ENCODE measurements at regions not wholly inside any gene's neighbourhood (a gene's known extent, or its start where the extent isn't known, plus 50 kb on each side); places are given as distances from the start of the nearest gene placed in this dataset.

GRCh38 chr4:141410839-141411238 is 190.1 kb downstream of the ZNF330 start:
- no peak for TF ChIP-seq POLR2AphosphoS5 (IDR thresholded peaks at IDR 0.05; ENCODE audit: control insufficient read depth, insufficient read depth, low read depth, low read length)
- TF ChIP-seq TCF3 (CRISPR knock-in tag; IDR thresholded peaks at IDR 0.05), result no peak
- TF ChIP-seq PRPF4 (IDR thresholded peaks at IDR 0.05; ENCODE audit: insufficient read depth, low read depth, low read length, poor library complexity, severe bottlenecking), result no peak
- TF ChIP-seq, protein P1, sequence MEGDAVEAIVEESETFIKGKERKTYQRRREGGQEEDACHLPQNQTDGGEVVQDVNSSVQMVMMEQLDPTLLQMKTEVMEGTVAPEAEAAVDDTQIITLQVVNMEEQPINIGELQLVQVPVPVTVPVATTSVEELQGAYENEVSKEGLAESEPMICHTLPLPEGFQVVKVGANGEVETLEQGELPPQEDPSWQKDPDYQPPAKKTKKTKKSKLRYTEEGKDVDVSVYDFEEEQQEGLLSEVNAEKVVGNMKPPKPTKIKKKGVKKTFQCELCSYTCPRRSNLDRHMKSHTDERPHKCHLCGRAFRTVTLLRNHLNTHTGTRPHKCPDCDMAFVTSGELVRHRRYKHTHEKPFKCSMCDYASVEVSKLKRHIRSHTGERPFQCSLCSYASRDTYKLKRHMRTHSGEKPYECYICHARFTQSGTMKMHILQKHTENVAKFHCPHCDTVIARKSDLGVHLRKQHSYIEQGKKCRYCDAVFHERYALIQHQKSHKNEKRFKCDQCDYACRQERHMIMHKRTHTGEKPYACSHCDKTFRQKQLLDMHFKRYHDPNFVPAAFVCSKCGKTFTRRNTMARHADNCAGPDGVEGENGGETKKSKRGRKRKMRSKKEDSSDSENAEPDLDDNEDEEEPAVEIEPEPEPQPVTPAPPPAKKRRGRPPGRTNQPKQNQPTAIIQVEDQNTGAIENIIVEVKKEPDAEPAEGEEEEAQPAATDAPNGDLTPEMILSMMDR (IDR thresholded peaks at IDR 0.05 in 2 of 3, conservative IDR thresholded peaks at IDR 0.05 in 1 of 3; ENCODE audit: insufficient read depth in 2 of 3, low read depth in 1 of 3, low read length in 3 of 3), result no peak
